Stimulated activated naive B cell treated with anti-CD40 and anti-IgM and Interleukin-4, amounts not matched to agents 10 μg/mL and 1 μg/mL and 100 μg/mL, for 72 hours (primary cell): ENCODE measurements at regions not wholly inside any gene's neighbourhood (a gene's known extent, or its start where the extent isn't known, plus 50 kb on each side); places are given as distances from the start of the nearest gene placed in this dataset.
A peak's percentile ranks its signal among the peaks of the same experiment; 100 is the strongest.

Source experiments
- ATAC-seq, 2 donors: fragments of 150-1000 bp; cut with Tn5 transposase; replicated peaks; 2 replicates each; pipeline ENCODE4 v1.10.0; 2021; ENCODE audit warnings: moderate library complexity in 1 of 2
- DNase-seq: peaks from one replicate; pipeline ENCODE4 v3.0.0; 2021
- H3K27ac Mint-ChIP-seq: one replicate; pipeline ENCODE4 v1.8.0; 2022; ENCODE audit warnings: mild to moderate bottlenecking, mixed read lengths
- H3K27me3 Mint-ChIP-seq, 2 donors: one replicate each; pipeline ENCODE4 v1.8.0; 2022; ENCODE audit warnings: mixed read lengths in 2 of 2
- H3K36me3 Mint-ChIP-seq, 2 donors: one replicate each; pipeline ENCODE4 v1.8.0; 2022; ENCODE audit warnings: mixed read lengths in 2 of 2, mild to moderate bottlenecking in 1 of 2
- H3K4me1 Mint-ChIP-seq, 2 donors: one replicate each; pipeline ENCODE4 v1.8.0; 2022; ENCODE audit warnings: mixed read lengths in 2 of 2, mild to moderate bottlenecking in 1 of 2
- H3K4me3 Mint-ChIP-seq, 2 donors: one replicate each; pipeline ENCODE4 v1.8.0; 2022; ENCODE audit warnings: mild to moderate bottlenecking in 2 of 2, mixed read lengths in 2 of 2, moderate library complexity in 1 of 2
- H3K9me3 Mint-ChIP-seq, 2 donors: one replicate each; pipeline ENCODE4 v1.8.0; 2022; ENCODE audit warnings: mixed read lengths in 2 of 2, mild to moderate bottlenecking in 1 of 2

DNA sequence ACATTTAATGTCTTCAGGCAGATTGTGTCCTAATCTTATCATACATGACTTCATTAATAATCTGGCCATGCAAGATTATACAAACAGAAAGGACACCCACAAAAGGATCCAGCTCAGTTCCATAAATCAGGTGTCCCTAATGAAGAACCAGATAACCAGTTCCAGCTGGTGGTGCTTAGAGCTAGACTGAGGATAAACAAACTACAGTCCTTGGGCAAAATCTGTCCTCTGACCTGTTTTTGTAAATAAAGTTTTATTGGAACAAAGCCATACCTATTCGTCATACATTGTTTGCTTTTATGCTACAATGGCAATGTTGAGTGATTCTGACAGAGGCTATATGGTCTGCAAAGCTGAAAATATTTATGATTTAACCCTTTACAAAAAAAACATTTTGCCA, 199.5 kb downstream of the MID1IP1 start:
- peaks cover 0 to 5% of the 10 kb centered on the region in 2 donors for H3K27me3 Mint-ChIP-seq
- no peaks in the 10 kb centered on the region for H3K9me3 Mint-ChIP-seq
- ATAC-seq: no peak
- H3K27ac Mint-ChIP-seq: no peak overlapping the region
- no peaks in the 10 kb centered on the region for H3K36me3 Mint-ChIP-seq
- H3K4me3 Mint-ChIP-seq: no peak overlapping the region
- no peak for DNase-seq
- no peaks in the 10 kb centered on the region for H3K4me1 Mint-ChIP-seq

DNA sequence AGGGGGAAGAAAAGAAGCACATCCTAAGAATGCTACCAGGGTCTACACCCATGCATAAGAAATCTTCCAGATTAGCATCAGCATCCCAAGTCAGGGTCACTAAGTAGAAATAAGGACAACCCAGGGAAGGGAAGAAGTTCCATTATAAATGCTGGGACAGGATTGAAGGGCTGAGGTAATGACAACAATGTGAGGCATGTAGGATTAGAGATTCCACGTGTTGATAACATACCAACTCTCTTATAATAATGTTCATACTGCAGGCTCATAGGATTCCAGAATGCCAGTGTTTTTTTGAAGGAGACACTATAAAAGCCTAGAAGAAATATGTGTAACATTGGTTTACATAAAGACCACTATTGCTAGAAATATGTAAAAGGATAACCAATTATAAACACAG, 201.2 kb downstream of the MID1IP1 start:
- Mint-ChIP-seq H3K4me3 (no peak overlapping the region), H3K27me3 (peaks cover 0 to 5% of the 10 kb centered on the region in 2 donors), H3K27ac (no peak overlapping the region), H3K4me1 (no peaks in the 10 kb centered on the region), H3K9me3 (no peaks in the 10 kb centered on the region), H3K36me3 (no peaks in the 10 kb centered on the region)
- ATAC-seq (no peak), DNase-seq (no peak)

DNA sequence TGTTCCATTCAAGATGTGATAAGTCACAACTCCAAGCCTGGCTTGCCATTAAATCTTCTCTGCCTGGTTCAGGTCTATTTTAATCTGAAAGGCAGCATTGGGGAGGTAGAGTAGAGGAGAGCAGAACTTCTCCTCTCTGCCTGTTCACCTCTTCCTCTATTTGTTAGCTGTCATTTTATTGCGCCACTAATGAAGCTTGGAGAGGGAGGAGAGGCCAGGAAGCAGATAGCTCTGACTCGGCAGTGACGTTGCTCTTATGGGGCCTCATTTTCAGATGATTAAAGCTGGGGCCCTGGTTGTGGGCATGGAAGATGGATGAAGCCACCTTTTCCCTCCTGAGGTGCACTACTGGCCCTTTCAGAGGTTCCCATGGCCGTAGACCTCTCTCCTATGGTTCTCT, 207.3 kb downstream of the MID1IP1 start:
- Mint-ChIP-seq H3K27me3 (peaks cover 0 to 3% of the 10 kb centered on the region in 2 donors), H3K27ac (no peak overlapping the region), H3K36me3 (no peaks in the 10 kb centered on the region), H3K4me3 (no peak overlapping the region), H3K9me3 (peaks cover 0 to 1% of the 10 kb centered on the region in 2 donors), H3K4me1 (peaks cover 3 to 16% of the 10 kb centered on the region in 2 donors)
- ATAC-seq (no peak), DNase-seq (no peak)

DNA sequence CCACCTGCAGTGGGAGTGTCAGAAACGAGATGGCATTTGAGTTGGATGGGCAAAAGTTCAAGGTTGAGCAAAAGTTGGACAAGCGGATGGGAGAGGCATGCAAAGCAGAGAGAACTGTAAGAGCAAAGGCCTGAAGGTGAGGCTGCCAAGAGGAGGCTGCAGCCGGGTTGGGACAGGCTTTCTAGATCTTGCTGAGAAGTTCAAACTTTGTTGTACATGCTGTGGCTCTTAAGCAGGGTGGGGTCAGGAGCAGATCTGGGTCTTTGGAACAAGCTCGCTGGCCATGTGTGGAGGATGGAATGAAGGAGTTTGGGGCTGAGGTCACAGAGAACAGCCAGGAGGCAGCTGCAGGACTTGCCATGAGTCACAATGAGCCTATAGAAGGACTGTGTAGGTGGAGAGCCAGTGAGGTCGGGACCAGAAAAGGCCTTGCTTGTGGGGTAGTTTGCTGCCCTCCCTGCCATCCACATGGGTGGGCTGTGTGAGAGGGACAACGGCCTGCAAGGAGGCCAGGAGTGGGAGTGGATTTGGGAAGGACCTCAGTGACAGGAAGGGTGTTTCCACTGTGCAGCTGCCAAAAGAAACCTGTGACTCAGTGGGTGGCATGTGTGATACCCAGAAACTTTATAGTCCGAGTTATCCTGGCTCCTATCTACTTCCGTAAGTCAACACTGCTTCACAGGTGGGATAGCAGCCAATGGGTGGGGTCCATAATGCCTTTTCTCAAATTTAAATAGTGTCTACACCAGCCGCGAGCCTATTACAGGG, 210.4 kb downstream of the MID1IP1 start:
- ATAC-seq: no peak
- DNase-seq: no peak
- Mint-ChIP-seq H3K4me1 (peaks cover 3 to 23% of the 10 kb centered on the region in 2 donors), H3K27ac (no peak overlapping the region), H3K4me3 (no peak overlapping the region), H3K27me3 (no peaks in the 10 kb centered on the region), H3K36me3 (no peaks in the 10 kb centered on the region), H3K9me3 (peaks cover 0 to 1% of the 10 kb centered on the region in 2 donors)

DNA sequence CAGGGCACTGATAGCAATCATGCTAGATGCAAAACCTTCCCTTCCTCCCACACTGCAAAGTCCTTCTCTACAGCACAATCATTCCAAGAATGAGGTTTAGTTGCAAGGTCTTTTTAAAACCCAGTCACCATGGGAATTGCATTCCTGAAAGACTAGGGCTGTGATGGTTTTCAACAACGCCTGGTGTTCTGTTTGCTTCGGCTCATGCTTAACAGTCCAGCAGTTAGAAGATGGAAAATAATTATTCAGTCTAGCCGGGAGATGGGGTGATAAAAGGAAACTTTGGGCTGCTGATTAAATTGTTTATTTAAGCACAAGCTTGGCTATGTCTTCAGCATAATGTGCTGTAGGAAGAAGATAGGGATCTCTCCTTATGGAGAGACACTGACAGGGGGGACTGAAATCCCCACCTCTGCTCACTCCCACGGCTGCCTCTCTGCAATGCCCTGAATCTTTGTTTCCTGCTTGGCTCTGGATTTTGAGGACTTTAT, 211.4 kb downstream of the MID1IP1 start:
- DNase-seq (no peak), ATAC-seq (no peak)
- Mint-ChIP-seq H3K36me3 (no peaks in the 10 kb centered on the region), H3K4me3 (no peak overlapping the region), H3K4me1 (peaks cover 3 to 23% of the 10 kb centered on the region in 2 donors), H3K27ac (no peak overlapping the region), H3K27me3 (no peaks in the 10 kb centered on the region), H3K9me3 (peaks cover 0 to 1% of the 10 kb centered on the region in 2 donors)

DNA sequence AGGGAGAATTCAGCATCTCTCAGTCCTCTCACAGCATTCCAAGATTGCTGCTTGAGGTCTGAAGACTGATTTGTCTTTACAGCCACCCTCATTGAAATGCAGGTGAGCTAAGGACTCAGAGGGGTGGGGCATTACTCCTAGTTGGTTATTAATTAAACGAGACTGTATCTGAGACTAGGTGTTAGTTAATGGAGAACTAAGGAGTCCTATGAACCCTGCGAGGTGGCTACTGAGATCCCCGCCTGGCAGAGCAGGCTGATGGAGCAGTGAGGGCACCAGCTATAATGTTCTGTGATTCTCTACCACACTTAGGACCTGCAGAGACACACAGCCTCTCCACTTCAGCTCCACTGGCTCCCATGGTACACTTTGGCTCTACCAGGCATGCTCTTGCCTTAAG, 215.3 kb downstream of the MID1IP1 start:
- peaks cover 0 to 1% of the 10 kb centered on the region in 2 donors for H3K9me3 Mint-ChIP-seq
- no peak for DNase-seq
- H3K27ac Mint-ChIP-seq: no peak overlapping the region
- no peak for ATAC-seq
- H3K4me1 Mint-ChIP-seq: peaks cover 5 to 21% of the 10 kb centered on the region in 2 donors
- H3K36me3 Mint-ChIP-seq: no peaks in the 10 kb centered on the region
- no peak overlapping the region for H3K4me3 Mint-ChIP-seq
- H3K27me3 Mint-ChIP-seq: no peaks in the 10 kb centered on the region

DNA sequence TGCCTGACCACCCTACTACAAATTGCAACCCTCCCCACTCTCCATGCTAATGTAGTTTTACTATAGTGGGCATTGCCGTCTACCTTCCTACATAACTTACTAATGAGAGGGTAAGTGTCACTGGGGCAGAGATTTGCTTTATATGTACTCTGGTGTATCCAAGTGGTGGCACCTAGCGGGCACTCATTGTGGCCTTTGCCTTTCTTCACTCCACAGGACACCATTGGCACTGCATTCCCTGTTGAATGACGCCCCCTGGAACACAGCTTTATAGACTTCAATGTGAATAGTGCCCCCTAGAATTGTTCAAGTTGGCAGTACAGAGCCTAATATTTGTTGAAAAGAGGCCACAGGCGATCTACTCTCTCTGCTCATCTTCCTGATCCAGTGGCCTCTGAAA, 215.8 kb downstream of the MID1IP1 start:
- Mint-ChIP-seq H3K27ac (no peak overlapping the region), H3K27me3 (no peaks in the 10 kb centered on the region), H3K36me3 (no peaks in the 10 kb centered on the region), H3K4me3 (no peak overlapping the region), H3K9me3 (no peaks in the 10 kb centered on the region), H3K4me1 (peaks cover 5 to 18% of the 10 kb centered on the region in 2 donors)
- DNase-seq (no peak), ATAC-seq (no peak)

DNA sequence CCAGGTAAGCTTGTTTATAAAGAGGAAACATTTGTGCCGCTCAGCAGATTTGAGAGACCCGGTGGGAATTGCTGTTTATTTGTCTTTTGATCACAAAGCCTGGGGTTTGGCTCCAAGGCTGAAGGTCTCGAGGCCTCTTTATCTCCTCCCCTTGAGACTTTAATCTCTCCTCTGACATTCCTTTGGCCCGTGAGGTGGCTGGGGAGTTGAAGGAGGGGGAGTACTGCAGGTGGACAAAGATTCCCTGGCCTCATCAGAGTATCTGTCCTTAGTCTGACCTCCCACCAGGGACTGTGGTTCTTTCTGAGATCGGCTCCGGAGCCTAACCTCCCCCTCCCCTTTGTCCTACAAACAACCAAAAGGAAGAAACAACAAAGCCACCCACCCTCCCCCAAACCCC, 216.5 kb downstream of the MID1IP1 start:
- ATAC-seq (no peak), DNase-seq (no peak)
- no peak overlapping the region for H3K4me3 Mint-ChIP-seq
- H3K9me3 Mint-ChIP-seq: no peaks in the 10 kb centered on the region
- no peaks in the 10 kb centered on the region for H3K36me3 Mint-ChIP-seq
- peaks cover 5 to 14% of the 10 kb centered on the region in 2 donors for H3K4me1 Mint-ChIP-seq
- no peak overlapping the region for H3K27ac Mint-ChIP-seq
- no peaks in the 10 kb centered on the region for H3K27me3 Mint-ChIP-seq

DNA sequence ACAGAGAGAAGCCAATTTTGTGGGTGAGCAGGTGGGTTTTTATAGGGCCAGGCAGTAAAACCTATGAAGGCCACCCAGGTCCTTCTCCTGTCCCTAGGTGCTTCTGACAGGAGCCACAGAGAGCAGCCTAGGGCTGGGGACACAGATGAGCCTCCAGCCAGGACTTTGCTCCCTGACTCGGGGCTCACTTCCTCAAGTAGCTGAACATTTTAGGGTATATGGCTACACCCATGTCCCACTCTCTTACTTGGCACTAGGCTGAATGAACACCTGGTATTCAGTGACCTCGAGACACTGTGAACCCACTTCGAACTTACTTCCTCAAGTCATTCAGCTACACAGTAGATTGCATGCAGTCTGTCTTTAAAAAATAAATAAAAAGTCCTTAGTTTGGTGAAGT, 217.3 kb downstream of the MID1IP1 start:
- ATAC-seq (peak in 1 of 2 donors; percentile 39), DNase-seq (no peak)
- Mint-ChIP-seq H3K9me3 (no peaks in the 10 kb centered on the region), H3K4me1 (peaks cover 2 to 7% of the 10 kb centered on the region in 2 donors), H3K36me3 (no peaks in the 10 kb centered on the region), H3K27ac (no peak overlapping the region), H3K4me3 (no peak overlapping the region), H3K27me3 (no peaks in the 10 kb centered on the region)

DNA sequence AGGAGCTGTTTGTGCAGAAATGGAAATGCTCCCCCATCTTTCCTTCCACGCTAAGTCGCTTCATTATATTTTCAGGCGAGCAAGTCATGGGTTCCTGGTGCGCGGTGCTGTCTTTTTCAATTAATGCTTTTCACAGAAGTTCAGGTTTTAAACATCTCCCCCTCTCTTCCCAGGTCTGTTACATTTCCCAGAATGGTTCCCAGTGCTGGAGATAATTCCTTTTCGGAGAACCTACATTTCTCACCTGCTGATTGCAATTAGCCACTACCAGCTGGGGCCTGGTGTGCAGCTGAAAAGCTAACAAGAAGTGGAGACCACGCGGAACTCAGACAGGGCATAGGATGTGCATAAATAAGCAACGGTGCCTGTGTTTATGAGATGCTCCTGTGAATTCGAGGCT, 217.8 kb downstream of the MID1IP1 start:
- no peak overlapping the region for H3K4me3 Mint-ChIP-seq
- peaks cover 2 to 7% of the 10 kb centered on the region in 2 donors for H3K4me1 Mint-ChIP-seq
- ATAC-seq (no peak), DNase-seq (no peak)
- H3K27ac Mint-ChIP-seq: no peak overlapping the region
- no peaks in the 10 kb centered on the region for H3K27me3 Mint-ChIP-seq
- no peaks in the 10 kb centered on the region for H3K36me3 Mint-ChIP-seq
- H3K9me3 Mint-ChIP-seq: no peaks in the 10 kb centered on the region

DNA sequence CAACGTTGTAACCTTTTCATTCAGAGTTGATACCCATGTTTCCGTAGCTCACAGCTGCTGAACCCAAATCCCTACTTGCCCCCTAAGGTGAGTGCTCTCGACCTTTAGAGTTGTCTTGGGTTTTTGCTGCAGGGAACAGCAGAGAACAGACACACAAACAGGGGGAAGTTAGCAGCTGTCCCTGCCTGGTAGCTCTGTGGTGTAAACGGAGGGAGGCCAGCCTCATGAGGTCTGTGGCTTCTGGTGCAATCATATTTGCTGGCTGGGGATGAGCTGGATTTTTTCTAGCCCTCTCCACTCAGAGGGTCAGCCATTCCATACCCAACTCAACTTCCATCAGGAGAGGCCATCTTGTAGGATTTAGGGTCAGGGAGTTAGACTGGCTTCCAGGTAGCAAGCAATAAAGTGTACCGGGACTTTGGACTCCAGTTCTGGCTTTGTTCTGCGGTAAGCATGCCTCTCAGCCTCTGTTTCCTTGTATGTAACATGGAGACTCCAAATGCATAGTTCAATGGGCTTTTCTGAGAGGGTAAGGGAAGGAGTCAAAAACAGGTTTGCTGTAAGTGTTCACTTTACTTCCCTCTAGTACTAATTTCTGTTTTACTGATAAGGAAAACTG, 218.9 kb downstream of the MID1IP1 start:
- Mint-ChIP-seq H3K27me3 (peaks cover 0 to 6% of the 10 kb centered on the region in 2 donors), H3K9me3 (no peaks in the 10 kb centered on the region), H3K4me1 (peaks cover 0 to 2% of the 10 kb centered on the region in 2 donors), H3K27ac (no peak overlapping the region), H3K4me3 (no peak overlapping the region), H3K36me3 (no peaks in the 10 kb centered on the region)
- DNase-seq: no peak
- no peak for ATAC-seq

DNA sequence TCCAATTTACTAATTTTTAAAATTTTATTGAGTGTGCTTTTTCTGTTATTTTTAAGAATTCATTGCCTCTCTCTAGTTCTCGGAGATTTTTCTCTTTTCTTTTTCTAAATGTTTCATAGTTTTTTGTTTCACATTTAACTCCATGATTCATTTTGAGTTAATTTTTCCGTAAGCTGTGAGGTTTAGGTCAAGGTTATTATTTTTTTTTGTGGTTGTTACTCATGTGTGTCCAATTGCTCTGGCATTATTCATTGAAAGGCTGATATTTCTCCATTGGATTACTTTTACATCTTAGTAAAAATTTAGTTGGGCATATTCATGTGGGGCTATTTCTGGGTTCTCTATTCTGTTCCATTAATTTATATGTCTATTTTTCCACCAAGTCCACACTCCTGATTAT, 220.8 kb downstream of the MID1IP1 start:
- Mint-ChIP-seq H3K27me3 (peaks cover 0 to 6% of the 10 kb centered on the region in 2 donors), H3K4me3 (no peak overlapping the region), H3K27ac (no peak overlapping the region), H3K4me1 (peaks cover 0 to 2% of the 10 kb centered on the region in 2 donors), H3K9me3 (no peaks in the 10 kb centered on the region), H3K36me3 (no peaks in the 10 kb centered on the region)
- no peak for DNase-seq
- no peak for ATAC-seq

DNA sequence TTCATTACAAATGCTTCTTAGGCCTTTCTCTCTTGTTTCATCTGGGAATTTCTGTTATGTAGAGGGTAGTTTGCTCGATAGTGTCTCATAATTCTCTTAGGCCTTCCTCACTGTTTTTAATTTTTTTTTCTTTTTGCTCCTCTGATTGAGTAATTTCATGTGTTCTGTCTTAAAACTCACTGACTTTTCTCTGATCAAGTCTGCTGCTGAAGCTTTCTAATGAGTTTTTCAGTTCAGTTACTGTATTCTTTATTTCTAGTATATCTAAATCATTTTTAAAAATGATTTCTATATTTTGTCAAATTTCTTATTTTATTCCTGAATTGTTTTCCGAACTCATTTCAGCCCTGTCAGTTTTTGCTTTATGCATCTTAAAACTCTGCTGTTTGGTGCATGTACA, 228.0 kb downstream of the MID1IP1 start:
- no peak for ATAC-seq
- no peak overlapping the region for H3K27ac Mint-ChIP-seq
- DNase-seq: no peak
- H3K4me1 Mint-ChIP-seq: no peaks in the 10 kb centered on the region
- H3K4me3 Mint-ChIP-seq: no peak overlapping the region
- H3K27me3 Mint-ChIP-seq: peaks cover 0 to 6% of the 10 kb centered on the region in 2 donors
- H3K36me3 Mint-ChIP-seq: peaks cover 2 to 7% of the 10 kb centered on the region in 2 donors
- H3K9me3 Mint-ChIP-seq: peaks cover 6 to 23% of the 10 kb centered on the region in 2 donors

DNA sequence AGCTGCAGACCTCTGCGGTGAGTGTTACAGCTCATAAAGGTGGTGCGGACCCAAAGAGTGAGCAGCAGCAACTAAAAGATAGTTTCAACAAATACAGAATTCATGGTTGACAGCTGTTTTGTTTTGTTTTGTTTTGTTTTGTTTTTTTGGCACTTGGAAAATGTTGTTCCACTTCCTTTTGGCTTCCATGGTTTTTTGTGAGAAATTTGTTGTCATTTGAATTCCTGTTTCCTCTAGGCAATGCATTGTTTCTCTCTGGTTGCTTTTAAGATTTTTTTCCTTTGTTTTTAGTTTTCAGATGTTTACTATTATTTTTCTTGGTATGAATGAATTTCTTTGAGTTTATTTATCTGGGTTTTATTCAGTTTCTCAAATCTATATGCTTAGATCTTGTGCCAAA, 229.4 kb downstream of the MID1IP1 start:
- H3K4me3 Mint-ChIP-seq: no peak overlapping the region
- H3K9me3 Mint-ChIP-seq: peaks cover 6 to 23% of the 10 kb centered on the region in 2 donors
- no peaks in the 10 kb centered on the region for H3K4me1 Mint-ChIP-seq
- no peak overlapping the region for H3K27ac Mint-ChIP-seq
- H3K36me3 Mint-ChIP-seq: peaks cover 2 to 7% of the 10 kb centered on the region in 2 donors
- ATAC-seq: no peak
- no peak for DNase-seq
- peaks cover 0 to 4% of the 10 kb centered on the region in 2 donors for H3K27me3 Mint-ChIP-seq

DNA sequence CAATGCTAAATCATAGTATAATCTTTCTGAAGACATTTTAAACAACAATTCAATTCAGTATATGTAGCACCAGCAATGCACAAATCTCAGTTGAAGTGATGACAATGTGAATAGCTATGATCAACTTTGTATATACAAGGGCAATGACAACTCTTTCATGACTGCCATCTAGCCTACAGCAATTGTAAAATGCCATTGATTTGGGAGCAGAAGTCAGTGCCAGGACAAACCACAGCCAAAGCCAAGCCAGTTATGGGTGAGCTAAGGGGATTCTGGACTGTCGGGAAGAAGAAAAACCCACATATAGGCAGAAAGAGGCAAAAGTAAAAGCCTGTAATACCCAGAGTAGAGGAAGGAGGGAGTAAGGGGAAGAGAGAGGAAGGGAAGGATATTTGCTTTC, 238.6 kb downstream of the MID1IP1 start:
- Mint-ChIP-seq H3K36me3 (no peaks in the 10 kb centered on the region), H3K27me3 (peaks cover 0 to 19% of the 10 kb centered on the region in 2 donors), H3K4me3 (no peak overlapping the region), H3K9me3 (peaks cover 0 to under 1% of the 10 kb centered on the region in 2 donors), H3K4me1 (no peaks in the 10 kb centered on the region), H3K27ac (no peak overlapping the region)
- ATAC-seq (no peak), DNase-seq (no peak)
